GM23248 (cell line): ENCODE measurements at regions not wholly inside any gene's neighbourhood (a gene's known extent, or its start where the extent isn't known, plus 50 kb on each side); places are given as distances from the start of the nearest gene placed in this dataset.

Source experiments
- DNase-seq: peaks from one replicate; pipeline ENCODE4 v3.0.0-alpha.2; 2015
- H2AFZ ChIP-seq: fragments of 200-600 bp; sonication (generic); 2 replicates; pipeline ENCODE4 v1.6.1; 2016; ENCODE audit warnings: antibody characterized with exemption
- H3F3A ChIP-seq: fragments of 200-600 bp; sonication (generic); 2 replicates; pipeline ENCODE4 v1.6.1; 2016; ENCODE audit warnings: mild to moderate bottlenecking, antibody characterized with exemption, mixed run types; ENCODE audit not compliant: insufficient read depth
- H3K27ac ChIP-seq: fragments of 200-600 bp; sonication (generic); 2 replicates; pipeline ENCODE4 v1.5.1; 2016; ENCODE audit warnings: mild to moderate bottlenecking
- H3K27me3 ChIP-seq: fragments of 200-600 bp; sonication (generic); replicated peaks from 2 replicates; pipeline ENCODE4 v1.6.1; 2016; ENCODE audit warnings: mild to moderate bottlenecking; ENCODE audit not compliant: insufficient read depth
- H3K36me3 ChIP-seq: fragments of 200-600 bp; sonication (generic); 2 replicates; pipeline ENCODE4 v1.6.1; 2016; ENCODE audit warnings: low read depth, mild to moderate bottlenecking
- H3K4me1 ChIP-seq: fragments of 200-600 bp; sonication (generic); 2 replicates; pipeline ENCODE4 v1.6.1; 2016; ENCODE audit warnings: mild to moderate bottlenecking; ENCODE audit not compliant: insufficient read depth
- H3K4me2 ChIP-seq: fragments of 200-600 bp; sonication (generic); one replicate; pipeline ENCODE4 v1.6.1; 2016; ENCODE audit warnings: mild to moderate bottlenecking; ENCODE audit not compliant: unreplicated experiment
- H3K4me3 ChIP-seq: fragments of 200-600 bp; sonication (generic); 2 replicates; pipeline ENCODE4 v1.5.1; 2016; ENCODE audit warnings: mild to moderate bottlenecking
- H3K79me2 ChIP-seq: fragments of 200-600 bp; sonication (generic); 2 replicates; pipeline ENCODE4 v1.6.1; 2016; ENCODE audit warnings: mild to moderate bottlenecking; ENCODE audit not compliant: insufficient read depth
- H3K9ac ChIP-seq: fragments of 200-600 bp; sonication (generic); 2 replicates; pipeline ENCODE4 v1.6.1; 2016; ENCODE audit warnings: mild to moderate bottlenecking
- H3K9me2 ChIP-seq: fragments of 200-600 bp; sonication (generic); 2 replicates; pipeline ENCODE4 v1.6.1; 2016; ENCODE audit warnings: mixed run types, mild to moderate bottlenecking, moderate library complexity; ENCODE audit not compliant: insufficient read depth
- H3K9me3 ChIP-seq: fragments of 200-600 bp; sonication (generic); one replicate; pipeline ENCODE4 v1.6.1; 2017; ENCODE audit warnings: low read depth
- H4K20me1 ChIP-seq: fragments of 200-600 bp; sonication (generic); 2 replicates; pipeline ENCODE4 v1.6.0; 2016; ENCODE audit not compliant: insufficient read depth
- EZH2 ChIP-seq: fragments of 200-600 bp; sonication (generic); IDR thresholded peaks from 2 replicates; pipeline ENCODE4 v1.6.1; 2018; ENCODE audit warnings: antibody characterized with exemption, mild to moderate bottlenecking; ENCODE audit not compliant: insufficient read depth, poor library complexity, severe bottlenecking
- EZH2phosphoT487 ChIP-seq: fragments of 200-600 bp; sonication (generic); IDR thresholded peaks from 2 replicates; pipeline ENCODE4 v1.6.1; 2018; ENCODE audit warnings: antibody characterized with exemption, moderate library complexity, mild to moderate bottlenecking, low read depth; ENCODE audit not compliant: insufficient read depth
- whole genome bisulfite sequencing, 2 experiments: methylation state at CpG; one replicate each; pipeline ENCODE4 v1.1.6; 2015 to 2017; ENCODE audit warnings: low lambda C conversion rate in 2 of 2, low coverage in 1 of 2; ENCODE audit errors: missing lambda C conversion rate in 2 of 2; 5-methylcytosine and 5-hydroxymethylcytosine counted together
- in situ Hi-C: fragments of 300-500 bp; cut with MboI; formaldehyde crosslinking; loops from 2 replicates; pipeline ENCODE4 v1.15.0; 2020

- TF ChIP-seq EZH2 = no peak
- no peak for TF ChIP-seq EZH2phosphoT487
- in situ Hi-C loops = no loop called here
- Histone ChIP-seq H3K36me3 (no peaks in the 10 kb centered on the region), H3K9me3 (no peaks in the 10 kb centered on the region), H3K9me2 (no peaks in the 10 kb centered on the region), H3K79me2 (no peaks in the 10 kb centered on the region), H3K27ac (no peak overlapping the region), H3K9ac (no peak overlapping the region), H2AFZ (no peak overlapping the region), H3F3A (no peaks in the 10 kb centered on the region), H3K4me2 (no peak overlapping the region), H3K27me3 (no peaks in the 10 kb centered on the region), H4K20me1 (no peaks in the 10 kb centered on the region), H3K4me3 (no peak overlapping the region), H3K4me1 (no peaks in the 10 kb centered on the region)
- no peak for DNase-seq
- 48 to 55% methylated on average over 2 of the region's 2 CpGs for WGBS, 2 experiments
These were observed 280.5 kb upstream of the ADAMTS16 start for GRCh38 chr5:4859500-4860235.

GRCh38 chr5:4860631-4861030 lies 279.5 kb upstream of the ADAMTS16 start:
- H3K36me3 ChIP-seq = no peaks in the 10 kb centered on the region
- DNase-seq = no peak
- no peaks in the 10 kb centered on the region for H3K27me3 ChIP-seq
- no peaks in the 10 kb centered on the region for H3K9me2 ChIP-seq
- no peaks in the 10 kb centered on the region for H3K79me2 ChIP-seq
- no peak overlapping the region for H2AFZ ChIP-seq
- no peaks in the 10 kb centered on the region for H3K4me1 ChIP-seq
- no peak overlapping the region for H3K9ac ChIP-seq
- no peaks in the 10 kb centered on the region for H4K20me1 ChIP-seq
- in situ Hi-C loops = no loop called here
- WGBS, 2 experiments = 33 to 36% methylated on average over 5 of the region's 5 CpGs
- no peak overlapping the region for H3K27ac ChIP-seq
- no peak overlapping the region for H3K4me2 ChIP-seq
- no peak overlapping the region for H3K4me3 ChIP-seq
- H3F3A ChIP-seq = no peaks in the 10 kb centered on the region
- H3K9me3 ChIP-seq = no peaks in the 10 kb centered on the region
- TF ChIP-seq EZH2 (no peak), EZH2phosphoT487 (no peak)

- H3K27me3 ChIP-seq = no peaks in the 10 kb centered on the region
- no peak overlapping the region for H3K27ac ChIP-seq
- no peaks in the 10 kb centered on the region for H3F3A ChIP-seq
- no peaks in the 10 kb centered on the region for H3K9me3 ChIP-seq
- DNase-seq = peak; percentile 66
- no peak for TF ChIP-seq EZH2
- TF ChIP-seq EZH2phosphoT487 = no peak
- no peaks in the 10 kb centered on the region for H3K9me2 ChIP-seq
- no peaks in the 10 kb centered on the region for H3K36me3 ChIP-seq
- H2AFZ ChIP-seq = no peak overlapping the region
- no peak overlapping the region for H3K9ac ChIP-seq
- H4K20me1 ChIP-seq = no peaks in the 10 kb centered on the region
- in situ Hi-C loops = no loop called here
- no peaks in the 10 kb centered on the region for H3K4me1 ChIP-seq
- no peak overlapping the region for H3K4me2 ChIP-seq
- 0% methylated on average over 1 of the region's 1 CpG for WGBS, 2 experiments
- no peak overlapping the region for H3K4me3 ChIP-seq
- no peaks in the 10 kb centered on the region for H3K79me2 ChIP-seq
These were observed 277.6 kb upstream of the ADAMTS16 start for GRCh38 chr5:4862500-4862899.

- H3K79me2 ChIP-seq = no peaks in the 10 kb centered on the region
- no peak overlapping the region for H3K9ac ChIP-seq
- no peaks in the 10 kb centered on the region for H3K4me1 ChIP-seq
- no peaks in the 10 kb centered on the region for H3K9me3 ChIP-seq
- TF ChIP-seq EZH2phosphoT487 (no peak), EZH2 (no peak)
- 88 to 93% methylated on average over 17 to 49 of the region's 49 CpGs for WGBS, 2 experiments
- no peaks in the 10 kb centered on the region for H4K20me1 ChIP-seq
- no peaks in the 10 kb centered on the region for H3K36me3 ChIP-seq
- no peaks in the 10 kb centered on the region for H3F3A ChIP-seq
- no peak for DNase-seq
- peaks cover 9% of the 10 kb centered on the region; the same call in 1 of the 2 replicates for H3K27me3 ChIP-seq
- H2AFZ ChIP-seq = no peak overlapping the region
- in situ Hi-C loops = no loop called here
- H3K4me2 ChIP-seq = no peak overlapping the region
- no peak overlapping the region for H3K27ac ChIP-seq
- H3K4me3 ChIP-seq = no peak overlapping the region
- H3K9me2 ChIP-seq = no peaks in the 10 kb centered on the region
These were observed 273.9 kb upstream of the ADAMTS16 start for GRCh38 chr5:4866131-4866659.

GRCh38 chr5:4866817-4867216 lies 273.3 kb upstream of the ADAMTS16 start:
- in situ Hi-C loops = no loop called here
- no peak for TF ChIP-seq EZH2phosphoT487
- no peak for TF ChIP-seq EZH2
- no peak for DNase-seq
- H4K20me1 ChIP-seq = no peaks in the 10 kb centered on the region
- no peaks in the 10 kb centered on the region for H3K9me3 ChIP-seq
- H3K4me1 ChIP-seq = no peaks in the 10 kb centered on the region
- H2AFZ ChIP-seq = no peak overlapping the region
- no peaks in the 10 kb centered on the region for H3F3A ChIP-seq
- no peaks in the 10 kb centered on the region for H3K9me2 ChIP-seq
- H3K4me3 ChIP-seq = no peak overlapping the region
- no peaks in the 10 kb centered on the region for H3K36me3 ChIP-seq
- peaks cover 13% of the 10 kb centered on the region; the same call in 1 of the 2 replicates for H3K27me3 ChIP-seq
- no peaks in the 10 kb centered on the region for H3K79me2 ChIP-seq
- WGBS, 2 experiments = 84 to 89% methylated on average over 21 of the region's 21 CpGs
- H3K27ac ChIP-seq = no peak overlapping the region
- no peak overlapping the region for H3K9ac ChIP-seq
- no peak overlapping the region for H3K4me2 ChIP-seq
